ENCODE measurements at regions not wholly inside any gene's neighbourhood (a gene's known extent, or its start where the extent isn't known, plus 50 kb on each side); places are given as distances from the start of the nearest gene placed in this dataset.

GRCh38 chr1:83698644-83699043 lies 300.3 kb downstream of the TTLL7 start:
- H3K27me3 Mint-ChIP-seq (ENCODE audit: insufficient read depth, low read depth) = peaks cover 9% of the 10 kb centered on the region
- peaks cover 46% of the 10 kb centered on the region for H3K4me1 Mint-ChIP-seq
- no peak overlapping the region for H3K27ac ChIP-seq
- no peak overlapping the region for H2AFZ ChIP-seq (replicated peaks)
- H3K79me2 ChIP-seq (ENCODE audit: low read depth) = no peaks in the 10 kb centered on the region
- no peaks in the 10 kb centered on the region for H4K20me1 ChIP-seq (ENCODE audit: low read depth)
- H3K4me3 ChIP-seq = no peak overlapping the region
- no peaks in the 10 kb centered on the region for H3K27me3 ChIP-seq
- H3K27ac Mint-ChIP-seq = no peak overlapping the region
- H3K36me3 Mint-ChIP-seq = peaks cover 2% of the 10 kb centered on the region
- H3K4me1 ChIP-seq = peaks cover 13% of the 10 kb centered on the region
- peaks cover 18% of the 10 kb centered on the region for H3F3A ChIP-seq (ENCODE audit: low read depth)
- H3K9me3 Mint-ChIP-seq = peaks cover 6% of the 10 kb centered on the region
- no peaks in the 10 kb centered on the region for H3K9me3 ChIP-seq (ENCODE audit: low read depth)
- no peak for TF ChIP-seq EZH2 (IDR thresholded peaks at IDR 0.05)
- no peak for TF ChIP-seq EZH2phosphoT487 (IDR thresholded peaks at IDR 0.05)
- H3K36me3 ChIP-seq = no peaks in the 10 kb centered on the region
- H3K9ac ChIP-seq = no peak overlapping the region
- no peak for DNase-seq (ENCODE audit: low spot score)
- no peak overlapping the region for H3K4me2 ChIP-seq
- no peak overlapping the region for H3K4me3 Mint-ChIP-seq

- Mint-ChIP-seq H3K27me3 (ENCODE audit: insufficient read depth, low read depth) (peaks cover 9% of the 10 kb centered on the region), H3K36me3 (peaks cover 2% of the 10 kb centered on the region), H3K4me3 (no peak overlapping the region), H3K27ac (no peak overlapping the region), H3K9me3 (peaks cover 6% of the 10 kb centered on the region), H3K4me1 (peaks cover 53% of the 10 kb centered on the region)
- TF ChIP-seq CTCF (IDR thresholded peaks at IDR 0.05) (no peak), EZH2phosphoT487 (IDR thresholded peaks at IDR 0.05) (no peak), EZH2 (IDR thresholded peaks at IDR 0.05) (no peak)
- no peak overlapping the region for H3K4me3 ChIP-seq
- H3K4me1 ChIP-seq = peaks cover 18% of the 10 kb centered on the region
- no peaks in the 10 kb centered on the region for H3K27me3 ChIP-seq
- no peak overlapping the region for H2AFZ ChIP-seq (replicated peaks)
- no peak for DNase-seq (ENCODE audit: low spot score)
- no peaks in the 10 kb centered on the region for H3K79me2 ChIP-seq (ENCODE audit: low read depth)
- no peaks in the 10 kb centered on the region for H4K20me1 ChIP-seq (ENCODE audit: low read depth)
- H3K4me2 ChIP-seq = no peak overlapping the region
- H3K27ac ChIP-seq = no peak overlapping the region
- H3F3A ChIP-seq (ENCODE audit: low read depth) = peaks cover 24% of the 10 kb centered on the region
- H3K36me3 ChIP-seq = no peaks in the 10 kb centered on the region
- no peaks in the 10 kb centered on the region for H3K9me3 ChIP-seq (ENCODE audit: low read depth)
- no peak overlapping the region for H3K9ac ChIP-seq
Observed at GRCh38 chr1:83697961-83698360, 301.0 kb downstream of the TTLL7 start.

GRCh38 chr1:83697220-83697619 lies 301.7 kb downstream of the TTLL7 start:
- Histone ChIP-seq H3K36me3 (no peaks in the 10 kb centered on the region), H3K9me3 (ENCODE audit: low read depth) (no peaks in the 10 kb centered on the region), H3K4me2 (no peak overlapping the region), H3K27ac (no peak overlapping the region), H3K27me3 (no peaks in the 10 kb centered on the region), H3F3A (ENCODE audit: low read depth) (peaks cover 32% of the 10 kb centered on the region), H2AFZ (replicated peaks) (no peak overlapping the region), H4K20me1 (ENCODE audit: low read depth) (no peaks in the 10 kb centered on the region), H3K79me2 (ENCODE audit: low read depth) (no peaks in the 10 kb centered on the region), H3K4me3 (no peak overlapping the region), H3K4me1 (peaks cover 25% of the 10 kb centered on the region), H3K9ac (no peak overlapping the region)
- Mint-ChIP-seq H3K36me3 (peaks cover 2% of the 10 kb centered on the region), H3K4me3 (no peak overlapping the region), H3K9me3 (peaks cover 6% of the 10 kb centered on the region), H3K4me1 (peaks cover 60% of the 10 kb centered on the region), H3K27me3 (ENCODE audit: insufficient read depth, low read depth) (peaks cover 9% of the 10 kb centered on the region), H3K27ac (peak overlapping the region; percentile 9)
- no peak for TF ChIP-seq CTCF (IDR thresholded peaks at IDR 0.05)
- TF ChIP-seq EZH2 (IDR thresholded peaks at IDR 0.05) = no peak
- no peak for TF ChIP-seq EZH2phosphoT487 (IDR thresholded peaks at IDR 0.05)
- no peak for DNase-seq (ENCODE audit: low spot score)

GRCh38 chr1:83694449-83694848 lies 304.5 kb downstream of the TTLL7 start:
- H3K27me3 Mint-ChIP-seq (ENCODE audit: insufficient read depth, low read depth) = peaks cover 4% of the 10 kb centered on the region
- H3K27ac Mint-ChIP-seq = peak overlapping the region; percentile 99
- Histone ChIP-seq H3K4me3 (no peak overlapping the region), H3K4me2 (peak overlapping the region; percentile 68), H3K27me3 (no peaks in the 10 kb centered on the region), H2AFZ (replicated peaks) (no peak overlapping the region), H3K9ac (no peak overlapping the region), H3K9me3 (ENCODE audit: low read depth) (no peaks in the 10 kb centered on the region), H3K27ac (peak overlapping the region; percentile 94), H3K36me3 (no peaks in the 10 kb centered on the region), H3K4me1 (peaks cover 42% of the 10 kb centered on the region), H4K20me1 (ENCODE audit: low read depth) (no peaks in the 10 kb centered on the region), H3F3A (ENCODE audit: low read depth) (peaks cover 42% of the 10 kb centered on the region), H3K79me2 (ENCODE audit: low read depth) (no peaks in the 10 kb centered on the region)
- H3K4me3 Mint-ChIP-seq = peak overlapping the region; percentile 79
- TF ChIP-seq EZH2phosphoT487 (IDR thresholded peaks at IDR 0.05) = no peak
- TF ChIP-seq EZH2 (IDR thresholded peaks at IDR 0.05) = no peak
- no peak for TF ChIP-seq CTCF (IDR thresholded peaks at IDR 0.05)
- H3K9me3 Mint-ChIP-seq = peaks cover 14% of the 10 kb centered on the region
- peak; percentile 61 for DNase-seq (ENCODE audit: low spot score)
- peaks cover 72% of the 10 kb centered on the region for H3K4me1 Mint-ChIP-seq
- H3K36me3 Mint-ChIP-seq = peaks cover 8% of the 10 kb centered on the region
